ENCODE measurements at regions not wholly inside any gene's neighbourhood (a gene's known extent, or its start where the extent isn't known, plus 50 kb on each side); places are given as distances from the start of the nearest gene placed in this dataset.
A peak's percentile ranks its signal among the peaks of the same experiment; 100 is the strongest.

GRCh38 chr12:24223926-24224325 lies 274.5 kb upstream of the SOX5 start:
- ATAC-seq (ENCODE audit: low read depth) (no peak), DNase-seq (ENCODE audit: low spot score) (no peak)
- Histone ChIP-seq H3K27me3 (ENCODE audit: insufficient read depth, poor library complexity, severe bottlenecking) (no peaks in the 10 kb centered on the region), H3K36me3 (ENCODE audit: low read depth) (no peaks in the 10 kb centered on the region), H3K4me3 (ENCODE audit: severe bottlenecking) (no peak overlapping the region), H3K4me1 (ENCODE audit: insufficient read depth, poor library complexity, severe bottlenecking) (peaks cover 10% of the 10 kb centered on the region), H3K9me3 (ENCODE audit: severe bottlenecking) (no peaks in the 10 kb centered on the region), H3K27ac (ENCODE audit: poor library complexity, severe bottlenecking) (no peak overlapping the region)
- no peak for TF ChIP-seq CTCF (IDR thresholded peaks at IDR 0.05; ENCODE audit: poor library complexity, severe bottlenecking)

GRCh38 chr12:24222968-24223367 lies 273.5 kb upstream of the SOX5 start:
- TF ChIP-seq CTCF (IDR thresholded peaks at IDR 0.05; ENCODE audit: poor library complexity, severe bottlenecking): no peak
- Histone ChIP-seq H3K27ac (ENCODE audit: poor library complexity, severe bottlenecking) (peak overlapping the region; percentile 36), H3K4me3 (ENCODE audit: severe bottlenecking) (no peak overlapping the region), H3K27me3 (ENCODE audit: insufficient read depth, poor library complexity, severe bottlenecking) (no peaks in the 10 kb centered on the region), H3K36me3 (ENCODE audit: low read depth) (no peaks in the 10 kb centered on the region), H3K4me1 (ENCODE audit: insufficient read depth, poor library complexity, severe bottlenecking) (peaks cover 10% of the 10 kb centered on the region), H3K9me3 (ENCODE audit: severe bottlenecking) (no peaks in the 10 kb centered on the region)
- ATAC-seq (ENCODE audit: low read depth) (peak; percentile 51), DNase-seq (ENCODE audit: low spot score) (no peak)

- DNase-seq (ENCODE audit: low spot score) (no peak), ATAC-seq (ENCODE audit: low read depth) (no peak)
- no peak for TF ChIP-seq CTCF (IDR thresholded peaks at IDR 0.05; ENCODE audit: poor library complexity, severe bottlenecking)
- no peak overlapping the region for H3K27ac ChIP-seq (ENCODE audit: poor library complexity, severe bottlenecking)
- no peaks in the 10 kb centered on the region for H3K9me3 ChIP-seq (ENCODE audit: severe bottlenecking)
- no peaks in the 10 kb centered on the region for H3K36me3 ChIP-seq (ENCODE audit: low read depth)
- H3K27me3 ChIP-seq (ENCODE audit: insufficient read depth, poor library complexity, severe bottlenecking): no peaks in the 10 kb centered on the region
- H3K4me1 ChIP-seq (ENCODE audit: insufficient read depth, poor library complexity, severe bottlenecking): no peaks in the 10 kb centered on the region
- H3K4me3 ChIP-seq (ENCODE audit: severe bottlenecking): no peak overlapping the region
Measured at GRCh38 chr12:24212496-24212895, 263.0 kb upstream of the SOX5 start.

GRCh38 chr12:24206621-24207020 lies 257.2 kb upstream of the SOX5 start:
- Histone ChIP-seq H3K36me3 (ENCODE audit: low read depth) (no peaks in the 10 kb centered on the region), H3K27me3 (ENCODE audit: insufficient read depth, poor library complexity, severe bottlenecking) (no peaks in the 10 kb centered on the region), H3K4me3 (ENCODE audit: severe bottlenecking) (no peak overlapping the region), H3K9me3 (ENCODE audit: severe bottlenecking) (no peaks in the 10 kb centered on the region), H3K27ac (ENCODE audit: poor library complexity, severe bottlenecking) (no peak overlapping the region), H3K4me1 (ENCODE audit: insufficient read depth, poor library complexity, severe bottlenecking) (no peaks in the 10 kb centered on the region)
- no peak for ATAC-seq (ENCODE audit: low read depth)
- no peak for TF ChIP-seq CTCF (IDR thresholded peaks at IDR 0.05; ENCODE audit: poor library complexity, severe bottlenecking)
- DNase-seq (ENCODE audit: low spot score): no peak

GRCh38 chr12:24201258-24201970 lies 251.9 kb upstream of the SOX5 start:
- no peaks in the 10 kb centered on the region for H3K36me3 ChIP-seq (ENCODE audit: low read depth)
- DNase-seq (ENCODE audit: low spot score) (no peak), ATAC-seq (ENCODE audit: low read depth) (no peak)
- H3K4me3 ChIP-seq (ENCODE audit: severe bottlenecking): no peak overlapping the region
- no peaks in the 10 kb centered on the region for H3K27me3 ChIP-seq (ENCODE audit: insufficient read depth, poor library complexity, severe bottlenecking)
- no peaks in the 10 kb centered on the region for H3K4me1 ChIP-seq (ENCODE audit: insufficient read depth, poor library complexity, severe bottlenecking)
- H3K9me3 ChIP-seq (ENCODE audit: severe bottlenecking): no peaks in the 10 kb centered on the region
- no peak for TF ChIP-seq CTCF (IDR thresholded peaks at IDR 0.05; ENCODE audit: poor library complexity, severe bottlenecking)
- H3K27ac ChIP-seq (ENCODE audit: poor library complexity, severe bottlenecking): no peak overlapping the region

Data from RWPE2 (cell line).